NCI-H1436 (cell line): ENCODE measurements at regions not wholly inside any gene's neighbourhood (a gene's known extent, or its start where the extent isn't known, plus 50 kb on each side); places are given as distances from the start of the nearest gene placed in this dataset.
"Not testable (repeated sequence)": the region's sequence is repeated elsewhere in the genome, so short reads cannot be mapped to it uniquely, and the experiment has no call there.

Experiments
- DNase-seq: peaks from one replicate; lab custom pipeline; 2025; lab: John Stamatoyannopoulos, UW

- DNase-seq = no peak
Measured at GRCh38 chr16:80008857-80009256, 408.3 kb upstream of the MAF start.

DNA sequence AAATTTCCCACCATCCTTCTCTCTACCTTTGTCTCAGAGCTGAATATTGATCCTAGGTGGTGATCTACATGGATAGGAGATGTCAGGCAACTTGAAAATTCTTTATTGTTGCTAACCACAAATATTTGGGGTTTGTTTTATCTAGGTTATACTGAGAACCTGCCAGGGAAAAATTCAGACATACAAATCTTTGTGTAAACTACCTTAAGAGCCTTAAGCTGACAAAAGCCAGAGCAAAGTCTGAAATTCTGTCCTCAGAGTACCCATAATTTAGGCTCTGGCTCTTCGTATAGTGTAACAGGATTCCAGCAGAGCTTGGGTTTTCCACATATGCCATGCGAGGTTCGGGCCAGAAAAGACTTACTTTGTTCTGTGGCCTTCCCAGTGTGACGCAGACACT lies 406.7 kb upstream of the MAF start:
- DNase-seq = no peak

DNA sequence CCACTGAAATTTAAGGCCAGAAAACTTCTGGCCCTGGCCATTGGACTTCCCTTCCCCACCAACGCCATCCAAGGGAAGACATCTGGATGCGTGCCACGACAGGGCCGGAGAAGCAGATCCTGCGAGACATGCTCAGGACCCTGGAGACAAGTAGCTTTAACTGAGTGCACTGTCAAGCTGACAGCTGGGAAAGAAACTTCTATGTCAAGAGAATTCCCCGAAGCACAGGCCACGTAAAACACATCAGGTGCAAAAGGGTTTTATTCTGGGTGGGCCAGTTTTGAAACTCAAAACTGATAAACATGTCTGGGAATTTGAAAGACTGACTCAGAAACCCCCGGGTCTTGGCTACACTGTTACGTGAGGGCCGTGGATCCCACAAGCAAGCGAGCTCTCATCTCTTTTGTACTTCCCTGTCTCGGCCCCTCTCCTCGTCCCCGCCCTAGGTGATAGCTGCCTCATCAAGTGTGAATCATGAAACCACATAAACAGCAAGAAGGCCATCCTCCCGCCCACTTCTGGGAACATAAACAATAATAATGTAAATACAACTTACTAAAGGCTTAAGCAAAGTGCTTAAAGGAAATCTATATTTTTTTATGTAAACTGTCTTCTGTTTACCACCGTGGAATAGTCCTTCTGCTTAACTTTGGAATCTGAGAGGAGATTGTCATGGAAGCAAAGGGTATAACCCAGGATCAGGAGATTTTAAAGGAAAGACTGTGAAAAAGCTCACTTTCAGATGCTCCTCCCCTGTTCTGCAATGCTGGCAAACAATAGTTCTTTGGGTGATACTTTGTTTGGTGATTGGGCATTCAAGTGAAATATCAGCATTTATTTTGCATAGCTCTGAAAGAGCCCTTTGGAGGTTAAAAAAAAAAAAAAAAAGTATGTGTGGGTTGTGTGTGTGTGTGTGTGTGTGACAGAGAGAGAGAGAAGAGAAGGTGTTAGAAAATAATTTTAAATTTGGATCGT lies 406.0 kb upstream of the MAF start:
- DNase-seq = no peak

GRCh38 chr16:80004113-80004512 lies 403.6 kb upstream of the MAF start:
- DNase-seq = no peak

DNA sequence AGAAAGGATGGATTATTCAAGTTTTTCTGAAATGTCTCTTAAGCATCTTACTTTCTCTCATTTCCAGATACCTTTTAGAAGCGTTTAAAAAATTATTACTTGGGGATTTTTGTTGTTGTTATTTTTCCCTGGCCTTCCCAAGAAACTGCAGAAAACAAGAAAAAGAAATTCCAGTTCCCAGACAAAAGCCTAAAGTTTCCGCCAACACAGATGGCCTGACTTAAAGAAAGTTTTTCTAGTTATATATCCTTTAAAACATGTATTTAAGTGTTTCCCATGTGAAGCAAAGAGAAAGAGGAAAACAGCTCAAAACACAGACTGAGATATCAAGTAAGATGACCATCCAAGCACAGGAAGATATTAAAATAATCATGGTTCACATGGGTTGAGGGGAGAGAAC lies 401.7 kb upstream of the MAF start:
- no peak for DNase-seq

GRCh38 chr16:79998143-79998542 lies 397.6 kb upstream of the MAF start:
- no peak for DNase-seq

- DNase-seq = no peak
Measured at GRCh38 chr16:79997257-79997656, 396.7 kb upstream of the MAF start.

- no peak for DNase-seq
Measured at GRCh38 chr16:79996321-79996720, 395.8 kb upstream of the MAF start.

DNA sequence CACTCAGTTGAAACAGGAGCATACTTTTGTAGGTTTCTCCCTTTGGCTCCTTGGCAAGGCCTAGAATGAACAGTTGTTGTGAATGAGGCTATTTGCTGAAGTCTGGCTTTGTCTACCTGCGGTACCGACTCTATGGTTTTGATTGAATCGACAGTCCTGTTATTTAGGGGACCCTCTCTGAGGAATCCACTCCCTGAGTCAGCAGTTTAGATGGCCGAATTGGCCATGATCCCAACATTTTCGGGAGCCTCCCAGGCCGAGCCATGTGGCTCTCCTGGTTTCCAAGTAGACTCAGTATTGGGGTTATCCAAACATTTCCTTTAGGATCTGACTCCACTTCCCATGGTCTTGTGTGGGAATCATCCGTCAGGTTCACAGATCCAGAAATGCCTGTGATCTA lies 394.8 kb upstream of the MAF start:
- DNase-seq = no peak

- no peak for DNase-seq
Measured at GRCh38 chr16:79994418-79994817, 393.9 kb upstream of the MAF start.

DNA sequence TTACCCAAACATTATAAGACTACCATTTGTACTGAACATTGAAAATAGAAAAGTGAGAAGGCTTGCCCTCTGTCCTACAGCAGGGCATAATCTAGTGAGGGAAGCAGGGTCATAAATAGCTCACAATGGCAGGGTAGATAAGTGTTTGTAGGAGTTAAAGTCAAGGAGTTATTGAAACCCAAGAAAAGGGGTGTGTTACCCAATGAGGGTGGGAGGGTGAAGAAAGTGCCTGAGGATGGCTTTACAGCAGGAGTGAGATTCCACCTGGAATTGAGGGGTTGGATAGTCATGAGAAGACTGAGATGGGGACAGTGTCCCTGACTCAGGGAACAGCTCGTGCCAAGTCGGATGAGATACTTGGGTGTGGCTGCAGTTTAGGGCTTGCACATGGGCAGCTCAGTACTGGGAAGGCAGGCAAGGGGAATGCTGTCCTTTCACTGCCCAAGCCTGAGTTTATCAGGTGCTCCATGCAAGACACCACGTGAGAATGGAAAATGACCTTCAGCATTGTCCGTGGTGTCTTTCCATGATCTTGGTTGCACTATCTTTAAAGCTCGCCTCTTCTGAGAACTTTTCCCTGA lies 393.2 kb upstream of the MAF start:
- DNase-seq = no peak

DNA sequence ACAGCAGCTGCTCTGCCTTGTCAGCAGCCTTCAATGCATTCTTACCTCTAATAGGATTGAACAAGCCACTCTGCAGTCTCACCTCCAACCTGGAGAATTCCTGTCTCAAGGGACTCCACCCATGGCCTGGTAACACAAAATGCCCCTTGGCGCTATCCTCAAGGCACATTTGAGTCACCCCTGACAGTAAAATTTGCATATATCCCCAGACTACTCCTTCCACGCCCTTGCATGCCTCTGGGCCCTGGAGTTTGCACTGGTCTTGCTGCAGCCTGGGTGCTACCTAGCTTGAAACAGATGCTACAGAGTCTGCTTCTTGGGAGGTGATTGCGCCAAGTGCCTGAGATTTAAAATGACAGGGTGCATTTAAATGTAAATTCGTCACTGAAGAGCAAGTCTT lies 391.4 kb upstream of the MAF start:
- DNase-seq = no peak

DNA sequence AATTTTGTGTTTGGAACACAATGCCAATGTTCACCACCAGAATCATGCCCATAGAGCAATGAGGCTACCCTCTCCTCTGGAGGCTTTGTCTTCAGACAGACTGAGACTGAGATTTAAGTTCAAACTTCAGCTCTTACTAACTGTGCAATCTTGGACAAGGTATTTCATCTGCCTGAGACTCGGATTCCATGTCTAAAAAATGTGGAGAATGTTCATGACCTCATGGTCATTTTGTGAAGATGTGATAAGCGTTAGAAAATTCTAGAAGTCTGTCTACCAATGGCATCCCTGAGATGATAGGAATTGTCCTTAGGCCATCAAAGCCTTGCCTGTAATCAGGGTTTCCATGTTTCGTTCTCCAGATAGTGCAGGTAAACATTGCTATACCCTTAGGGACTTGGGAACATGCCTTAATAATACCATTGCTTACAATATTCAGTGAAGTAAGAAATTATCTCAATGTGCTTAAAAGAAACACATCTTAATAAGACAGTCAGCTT lies 388.2 kb upstream of the MAF start:
- no peak for DNase-seq

DNA sequence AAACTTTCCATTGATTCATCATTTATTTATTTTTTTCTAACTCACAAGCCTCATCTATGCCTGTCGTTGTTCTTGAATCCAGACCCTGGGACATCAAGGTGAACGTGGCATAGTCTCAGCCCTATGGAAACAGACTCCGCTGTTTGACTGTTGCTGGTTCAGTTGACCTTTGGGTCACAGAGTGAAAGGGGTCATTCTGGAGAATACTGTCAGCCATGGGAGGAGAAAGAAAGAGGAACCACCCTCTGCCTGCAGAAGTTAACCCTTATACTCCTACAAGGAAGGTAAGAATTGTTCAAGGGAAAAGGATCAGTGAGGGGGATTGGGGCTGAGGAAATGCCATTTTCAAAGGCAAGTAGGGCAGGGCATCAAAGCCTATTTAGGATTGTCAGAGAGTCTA lies 387.6 kb upstream of the MAF start:
- no peak for DNase-seq

- no peak for DNase-seq
Measured at GRCh38 chr16:79986352-79986751, 385.8 kb upstream of the MAF start.

GRCh38 chr16:79985606-79986005 lies 385.1 kb upstream of the MAF start:
- DNase-seq = no peak

GRCh38 chr16:79984149-79984548 lies 383.6 kb upstream of the MAF start:
- not testable (repeated sequence) for DNase-seq

- no peak for DNase-seq
Measured at GRCh38 chr16:79982862-79983261, 382.3 kb upstream of the MAF start.

- DNase-seq = no peak
Measured at GRCh38 chr16:79982361-79982760, 381.8 kb upstream of the MAF start.

- no peak for DNase-seq
Measured at GRCh38 chr16:79981814-79982213, 381.3 kb upstream of the MAF start.

- DNase-seq = no peak
Measured at GRCh38 chr16:79980650-79981521, 380.3 kb upstream of the MAF start.
